Psoas muscle (tissue), 7 donors: ENCODE measurements at regions not wholly inside any gene's neighbourhood (a gene's known extent, or its start where the extent isn't known, plus 50 kb on each side); places are given as distances from the start of the nearest gene placed in this dataset.

Source experiments
- ATAC-seq, 4 donors: fragments of 200-7000 bp; cut with Tn5 transposase; one replicate each; pipeline ENCODE4 v1.9.1; 2020; ENCODE audit warnings: moderate library complexity in 3 of 4, mild to moderate bottlenecking in 2 of 4
- DNase-seq, 2 donors: peaks; one replicate each; pipeline ENCODE4 v3.0.0-alpha.2; 2020
- H3K27ac ChIP-seq: fragments of 200-600 bp; one replicate; pipeline ENCODE4 v1.8.0; 2022
- H3K27me3 ChIP-seq, 3 donors: fragments of 200-600 bp in 1 of 3; one replicate each; pipeline versions ENCODE4 v1.6.1 to v1.8.0; 2013 to 2022; ENCODE audit warnings: low read length in 2 of 3, mild to moderate bottlenecking in 2 of 3, moderate library complexity in 1 of 3; ENCODE audit not compliant: insufficient read depth in 3 of 3
- H3K36me3 ChIP-seq, 2 donors: fragments of 200-600 bp in 1 of 2; one replicate each; pipeline versions ENCODE4 v1.6.1 to v1.8.0; 2013 to 2022; ENCODE audit warnings: low read depth in 1 of 2, mild to moderate bottlenecking in 1 of 2, moderate library complexity in 1 of 2; ENCODE audit not compliant: insufficient read depth in 1 of 2
- H3K4me1 ChIP-seq: fragments of 200-600 bp; one replicate; pipeline ENCODE4 v1.8.0; 2022
- H3K4me3 ChIP-seq: fragments of 200-600 bp; one replicate; pipeline ENCODE4 v1.8.0; 2022; ENCODE audit warnings: mild to moderate bottlenecking
- H3K9me3 ChIP-seq: fragments of 200-600 bp; one replicate; pipeline ENCODE4 v1.8.0; 2022
- CTCF ChIP-seq: fragments of 200-600 bp; IDR thresholded peaks from one replicate; pipeline ENCODE4 v1.8.0; 2022; ENCODE audit warnings: antibody characterized with exemption
- WGBS, 3 donors: extraction: QIAGEN DNeasy Blood & Tissue Kit; methylation state at CpG; one replicate each; pipeline versions ENCODE4 v1.1.6 to v1.1.7; 2013; 5-methylcytosine and 5-hydroxymethylcytosine counted together
- intact Hi-C, 2 donors: fragments of 100-400 bp; cut with DNase I; formaldehyde crosslinking; loops; one replicate each; pipeline versions ENCODE4 v1.11.0 to v1.14.2; 2022
- donor health status: healthy with polysubstance abuse.
- donor health status: DM: no; HTN: no; CAD: no; lungs with moderate emphysema.
- donor health status: Bipolar disorder and iron deficiency.
- donor health status: healthy.
- donor health status: DM: yes; HTN: yes; CAD: no.
- donor health status: DM: no; HTN: no; CAD: no.
- donor health status: DM: yes; HTN: yes; CAD: no.

- no peaks in the 10 kb centered on the region for H3K36me3 ChIP-seq
- ATAC-seq (peak; percentile 81 to 95 (median 88)), DNase-seq (no peak)
- no peaks in the 10 kb centered on the region for H3K9me3 ChIP-seq
- intact Hi-C loops = no loop called here
- H3K27me3 ChIP-seq = no peaks in the 10 kb centered on the region
- TF ChIP-seq CTCF = no peak
- peak overlapping the region; percentile 18 for H3K27ac ChIP-seq
- no peak overlapping the region for H3K4me3 ChIP-seq
- H3K4me1 ChIP-seq = peaks cover 10% of the 10 kb centered on the region
Measured at GRCh38 chr3:135622656-135623055, 342.9 kb upstream of the PPP2R3A start.

GRCh38 chr3:135623558-135623957 lies 342.0 kb upstream of the PPP2R3A start:
- Histone ChIP-seq H3K27me3 (no peaks in the 10 kb centered on the region), H3K27ac (peak overlapping the region; percentile 18), H3K9me3 (no peaks in the 10 kb centered on the region), H3K4me1 (peaks cover 10% of the 10 kb centered on the region), H3K4me3 (no peak overlapping the region), H3K36me3 (no peaks in the 10 kb centered on the region)
- ATAC-seq (no peak), DNase-seq (no peak)
- no peak for TF ChIP-seq CTCF
- intact Hi-C loops = no loop called here
- WGBS, 3 donors = 69 to 89% (median 78%) methylated on average over 2 of the region's 2 CpGs

GRCh38 chr3:135627057-135627456 lies 338.5 kb upstream of the PPP2R3A start:
- intact Hi-C loops = no loop called here
- no peak for TF ChIP-seq CTCF
- no peaks in the 10 kb centered on the region for H3K9me3 ChIP-seq
- no peaks in the 10 kb centered on the region for H3K27me3 ChIP-seq
- DNase-seq (no peak), ATAC-seq (no peak)
- no peaks in the 10 kb centered on the region for H3K36me3 ChIP-seq
- 87 to 88% (median 87%) methylated on average over 4 of the region's 4 CpGs for WGBS, 3 donors
- no peak overlapping the region for H3K4me3 ChIP-seq
- H3K27ac ChIP-seq = no peak overlapping the region
- H3K4me1 ChIP-seq = peaks cover 10% of the 10 kb centered on the region

GRCh38 chr3:135629701-135630408 lies 335.7 kb upstream of the PPP2R3A start:
- Histone ChIP-seq H3K27ac (no peak overlapping the region), H3K4me1 (no peaks in the 10 kb centered on the region), H3K4me3 (no peak overlapping the region), H3K36me3 (no peaks in the 10 kb centered on the region), H3K9me3 (no peaks in the 10 kb centered on the region), H3K27me3 (no peaks in the 10 kb centered on the region)
- DNase-seq = no peak
- intact Hi-C loops = no loop called here
- no peak for TF ChIP-seq CTCF
- ATAC-seq = no peak
- WGBS, 3 donors = 30 to 39% (median 33%) methylated on average over 5 of the region's 5 CpGs

- Histone ChIP-seq H3K27me3 (no peaks in the 10 kb centered on the region), H3K36me3 (no peaks in the 10 kb centered on the region), H3K9me3 (no peaks in the 10 kb centered on the region), H3K27ac (no peak overlapping the region), H3K4me3 (no peak overlapping the region), H3K4me1 (no peaks in the 10 kb centered on the region)
- intact Hi-C loops = no loop called here
- TF ChIP-seq CTCF = no peak
- WGBS, 3 donors = 94 to 97% (median 96%) methylated on average over 2 of the region's 2 CpGs
- ATAC-seq (no peak), DNase-seq (no peak)
Measured at GRCh38 chr3:135632556-135633065, 332.9 kb upstream of the PPP2R3A start.
